Medulla oblongata (tissue), 1 donor: ENCODE measurements at regions not wholly inside any gene's neighbourhood (a gene's known extent, or its start where the extent isn't known, plus 50 kb on each side); places are given as distances from the start of the nearest gene placed in this dataset.

Source experiments
- DNase-seq: peaks from one replicate; pipeline ENCODE4 v3.0.0-alpha.2; 2015; ENCODE audit errors: extremely low spot score

DNA sequence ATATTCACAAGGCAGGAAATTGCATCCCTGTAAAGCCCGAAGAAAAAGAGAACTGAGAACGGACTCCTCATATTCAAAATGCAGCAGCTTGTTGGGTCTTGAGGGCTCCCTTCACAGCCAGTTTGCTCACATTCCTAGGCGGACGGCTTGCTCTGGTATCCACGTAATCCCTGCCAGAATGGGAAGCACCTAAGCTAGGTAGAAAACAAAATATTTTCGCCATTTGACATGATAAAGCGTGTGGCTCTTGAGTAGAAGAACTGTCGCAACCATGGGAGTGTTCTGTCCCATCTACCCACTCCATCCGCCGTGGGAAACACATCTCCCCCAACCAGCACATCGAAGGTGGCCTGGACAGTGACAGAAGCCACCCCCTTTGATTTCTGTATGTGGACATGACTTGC is 183.1 kb downstream of the GAS1 start:
- peak; percentile 19 for DNase-seq

- peak; percentile 53 for DNase-seq
These were observed 183.5 kb downstream of the GAS1 start for GRCh38 chr9:86763791-86764190.

- no peak for DNase-seq
These were observed 190.0 kb downstream of the GAS1 start for GRCh38 chr9:86757382-86757720.

- DNase-seq, result no peak
These were observed 190.5 kb downstream of the GAS1 start for GRCh38 chr9:86756576-86757381.

DNA sequence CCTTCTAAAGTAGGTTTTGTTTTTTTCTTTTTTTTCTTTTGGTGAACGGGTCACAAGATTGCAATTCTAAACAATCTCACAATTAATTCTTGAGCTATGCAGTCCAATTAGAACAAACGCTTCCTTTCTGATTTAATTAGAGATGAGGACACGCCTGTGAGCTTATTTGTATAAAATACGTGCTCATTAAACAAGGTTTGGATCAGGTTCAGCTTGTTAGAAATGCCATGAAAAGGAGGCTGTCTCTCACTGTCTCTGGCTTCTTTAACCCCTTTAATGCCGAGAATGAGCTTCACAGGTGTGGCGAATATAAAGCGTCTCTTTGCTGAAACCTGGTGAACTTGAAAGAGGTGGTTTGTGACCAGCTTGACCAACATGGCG is 191.8 kb downstream of the GAS1 start:
- DNase-seq, result no peak

DNA sequence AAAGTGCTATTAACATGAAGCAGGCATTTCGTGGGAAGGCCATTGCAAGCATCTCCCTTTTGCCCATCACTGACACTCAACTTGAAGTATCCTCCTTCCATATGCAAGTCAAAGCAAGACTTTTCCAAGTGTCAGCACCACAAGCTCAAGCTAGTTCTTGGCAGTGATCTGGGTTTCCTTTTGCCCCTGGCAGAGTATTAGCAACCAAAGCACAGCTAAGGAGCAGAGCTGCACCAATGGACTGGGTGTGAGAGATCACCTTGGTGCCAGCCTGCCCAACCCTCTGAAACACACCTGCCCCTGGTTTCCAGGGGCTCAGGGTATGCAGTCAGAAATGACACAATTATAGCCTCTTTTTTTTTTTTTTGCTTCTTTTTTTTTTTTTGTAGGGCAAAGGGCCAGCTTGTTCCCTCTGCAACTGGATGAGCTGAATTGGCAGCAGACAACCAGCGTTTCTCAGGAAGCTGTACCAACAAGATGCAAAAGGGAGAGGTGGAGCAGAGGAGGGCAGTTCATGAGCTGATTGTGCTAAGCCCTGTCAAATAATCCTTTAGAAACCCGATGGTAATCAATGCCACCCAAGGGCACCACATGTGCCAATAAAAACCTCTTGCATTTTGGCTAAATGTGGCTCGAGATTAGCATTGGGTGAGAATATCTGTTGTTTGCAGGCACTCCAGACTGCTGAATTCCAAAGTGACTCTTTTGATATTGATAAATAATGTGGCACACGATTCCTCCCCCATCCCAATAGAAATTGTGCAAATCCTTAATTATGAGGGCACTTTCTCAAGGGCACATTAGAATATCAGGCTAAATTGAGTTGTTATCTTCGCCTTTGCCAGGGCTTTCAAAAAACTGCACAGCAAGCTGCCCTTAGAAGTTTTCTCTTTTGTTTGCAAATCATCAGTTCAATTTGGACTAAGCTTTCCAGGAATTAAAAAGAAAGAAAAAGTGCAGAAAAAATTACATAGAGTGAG is 192.4 kb downstream of the GAS1 start:
- DNase-seq, result no peak

GRCh38 chr9:86753836-86754235 is 193.5 kb downstream of the GAS1 start:
- no peak for DNase-seq

- DNase-seq, result no peak
These were observed 194.6 kb downstream of the GAS1 start for GRCh38 chr9:86752733-86753132.

DNA sequence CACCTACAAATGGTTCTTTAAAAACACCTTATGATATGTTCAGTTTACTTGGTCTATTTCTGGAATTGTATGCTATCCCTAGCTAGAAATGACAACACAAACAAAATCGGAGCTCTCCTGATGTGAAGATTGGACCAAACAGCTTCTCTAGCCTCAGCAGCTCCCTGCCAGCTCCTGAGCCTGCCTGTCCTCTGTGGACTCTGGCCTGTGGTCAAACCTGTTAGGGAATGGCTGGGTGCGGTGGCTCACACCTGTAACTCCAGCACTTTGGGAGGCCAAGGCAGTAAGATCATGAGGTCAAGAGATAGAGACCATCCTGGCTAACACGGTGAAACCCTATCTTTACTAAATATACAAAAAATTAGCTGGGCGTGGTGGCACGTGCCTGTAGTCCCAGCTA is 195.3 kb downstream of the GAS1 start:
- DNase-seq, result no peak

DNA sequence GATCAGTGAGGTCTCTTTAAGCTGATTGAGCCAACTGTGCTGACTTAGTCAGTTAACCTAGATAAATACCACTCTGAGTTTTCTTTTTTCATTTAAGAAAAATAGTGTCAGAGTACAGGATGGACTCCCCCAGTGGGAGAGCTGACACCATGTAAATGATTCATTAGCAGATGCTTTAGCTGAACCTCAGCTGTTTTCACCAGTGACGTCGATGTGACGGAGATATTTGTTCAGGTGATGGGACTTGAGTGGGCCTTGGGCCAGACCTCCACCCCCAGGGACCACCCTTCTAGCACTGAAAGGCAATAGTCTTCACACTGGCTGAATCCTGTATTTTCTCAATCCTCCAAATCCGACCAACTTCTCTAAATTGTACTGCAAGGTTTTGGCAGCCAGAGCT is 196.1 kb downstream of the GAS1 start:
- DNase-seq, result no peak

DNA sequence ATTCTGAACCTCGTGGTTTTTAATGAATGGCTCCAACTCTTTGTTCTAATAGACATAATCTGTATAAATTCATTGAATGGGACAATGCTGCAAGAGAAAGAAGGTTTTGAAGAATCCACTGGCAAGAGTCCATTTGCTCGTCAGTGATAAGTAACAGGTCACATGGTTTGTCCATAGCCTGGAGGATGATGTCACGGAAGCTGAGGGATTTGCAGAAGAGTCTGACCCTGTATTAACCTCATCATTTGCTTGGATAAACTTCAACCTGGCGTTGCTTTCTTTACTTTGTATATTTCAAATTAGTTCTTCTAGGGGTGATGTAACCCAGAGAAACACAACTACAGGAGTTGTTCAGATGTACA is 197.4 kb downstream of the GAS1 start:
- DNase-seq, result peak; percentile 50

DNA sequence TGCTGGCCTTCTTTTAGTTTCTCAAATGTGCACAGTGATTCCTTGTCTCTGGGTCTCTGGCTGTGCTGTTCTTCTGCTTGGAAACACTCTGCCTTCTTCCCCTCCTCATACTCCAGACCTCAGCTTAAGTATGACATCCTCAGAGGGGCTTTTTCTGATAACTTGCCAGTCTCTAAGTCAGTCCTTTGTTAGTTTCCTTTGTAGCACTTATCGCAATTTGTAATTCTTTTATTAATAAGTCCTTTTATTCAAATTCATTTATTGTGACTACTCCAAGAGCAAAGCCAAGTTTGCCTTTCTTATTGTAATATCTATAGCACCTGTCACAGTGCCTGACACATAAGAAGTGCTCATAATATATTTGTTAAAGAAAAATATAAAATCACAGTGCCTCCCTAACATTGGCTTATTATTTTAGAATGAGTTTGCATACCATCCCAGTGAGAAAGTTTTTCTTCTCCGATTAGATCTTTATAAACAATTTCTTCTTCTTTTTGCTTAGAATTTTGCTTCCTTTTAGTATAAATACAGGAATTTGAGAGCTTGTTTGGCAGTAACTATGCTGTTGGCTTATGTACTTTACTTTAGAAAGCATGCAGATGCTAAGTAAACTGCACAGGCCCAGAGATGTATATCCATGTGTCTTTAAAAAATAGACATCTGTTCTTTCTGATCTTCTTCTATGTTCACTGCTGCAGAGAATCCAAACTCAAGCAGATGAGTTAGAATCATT is 198.0 kb downstream of the GAS1 start:
- no peak for DNase-seq

DNA sequence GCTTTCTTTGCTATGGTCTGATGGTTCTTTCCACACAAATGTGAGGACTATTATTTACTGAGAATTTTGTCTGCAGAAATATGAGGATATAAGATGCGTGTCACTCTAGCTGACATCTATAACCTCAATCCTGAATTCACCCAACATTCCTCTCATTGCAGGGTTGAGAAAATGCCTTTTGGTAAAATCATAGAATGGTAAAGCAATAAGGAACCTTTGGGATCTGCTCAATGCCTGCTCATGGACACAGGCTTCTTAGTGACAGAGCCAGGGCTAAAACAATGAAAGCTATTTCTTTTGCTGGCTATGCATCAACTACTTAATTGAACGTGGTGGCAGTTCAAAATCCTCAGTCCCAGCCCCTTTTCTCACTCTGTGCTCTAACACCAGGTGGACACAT is 199.6 kb downstream of the GAS1 start:
- DNase-seq, result no peak

DNA sequence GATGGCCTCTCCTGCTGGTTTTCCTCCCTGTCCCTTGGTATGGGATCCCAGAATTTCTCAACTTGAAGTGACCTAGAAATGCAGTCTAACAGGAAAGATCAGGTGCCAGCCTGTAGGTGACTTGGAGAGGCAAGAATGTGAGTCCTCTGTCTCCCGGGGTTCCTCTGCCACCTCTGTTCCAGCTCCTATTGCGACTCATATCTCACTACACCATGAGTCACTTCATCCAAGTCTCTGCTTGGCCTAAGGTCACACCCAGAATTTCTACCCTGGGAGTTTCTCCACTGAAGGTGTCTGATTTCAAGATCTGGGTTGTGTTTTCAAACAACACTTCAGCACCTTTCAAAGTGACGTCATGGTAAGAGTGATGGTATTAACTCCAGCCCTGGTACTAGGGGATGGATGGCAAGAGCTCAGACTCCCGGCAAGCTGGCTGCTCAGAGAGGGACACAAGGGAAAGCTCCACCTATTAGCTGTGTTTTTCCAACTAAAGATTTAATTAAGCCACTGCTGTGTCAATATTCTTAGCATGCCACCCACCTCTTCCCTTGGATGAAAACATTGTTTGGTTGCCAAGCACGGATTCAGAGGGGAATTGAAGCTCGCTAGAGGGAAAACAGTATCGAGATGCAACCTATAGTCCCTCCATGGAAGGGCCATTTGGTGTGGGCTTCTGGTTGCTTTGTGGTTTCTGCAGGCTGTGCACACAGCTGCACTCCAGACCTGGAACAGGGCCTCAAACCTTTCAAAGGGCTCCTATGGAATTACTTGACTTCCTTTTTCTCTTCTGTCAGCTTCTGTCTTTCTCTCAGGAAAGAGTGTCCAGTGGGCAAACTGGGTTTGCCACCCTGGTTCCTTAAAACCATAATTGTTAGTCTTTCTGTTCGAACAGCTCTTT is 205.7 kb downstream of the GAS1 start:
- DNase-seq, result no peak

DNA sequence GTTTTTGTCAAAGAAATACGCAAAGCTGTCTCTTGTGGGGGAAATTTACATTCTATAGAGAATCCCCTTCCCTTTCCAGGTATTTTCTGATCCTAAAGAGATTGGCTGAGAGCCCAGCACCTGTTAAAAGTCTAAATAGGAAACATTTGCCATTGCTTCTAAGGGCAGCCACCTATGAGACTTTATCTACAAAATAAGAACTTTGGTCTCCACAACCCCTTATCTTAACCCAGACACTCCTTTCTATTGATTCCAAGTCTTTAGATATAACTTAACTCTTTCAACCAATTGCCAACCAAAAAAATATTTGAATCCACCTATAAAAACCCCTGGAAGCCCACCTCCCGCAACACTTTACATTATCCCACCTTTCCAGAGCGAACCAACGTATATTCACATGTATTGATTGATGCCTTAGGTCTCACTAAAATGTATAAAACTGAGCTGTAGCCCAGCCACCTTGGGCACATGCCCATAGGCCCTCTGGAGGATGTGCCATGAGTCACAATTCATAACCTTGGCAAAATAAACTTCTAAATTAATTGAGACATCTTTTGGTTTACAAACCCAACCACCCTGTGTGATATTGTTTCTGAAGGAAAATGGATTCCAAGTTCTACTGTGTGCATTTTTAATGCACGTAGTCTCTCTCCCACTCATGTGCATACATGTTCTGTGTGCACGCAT is 211.4 kb downstream of the GAS1 start:
- no peak for DNase-seq

GRCh38 chr9:86734771-86735170 is 212.5 kb downstream of the GAS1 start:
- no peak for DNase-seq

- DNase-seq, result peak; percentile 18
These were observed 213.4 kb downstream of the GAS1 start for GRCh38 chr9:86733929-86734328.

- no peak for DNase-seq
These were observed 214.7 kb downstream of the GAS1 start for GRCh38 chr9:86732514-86733171.

DNA sequence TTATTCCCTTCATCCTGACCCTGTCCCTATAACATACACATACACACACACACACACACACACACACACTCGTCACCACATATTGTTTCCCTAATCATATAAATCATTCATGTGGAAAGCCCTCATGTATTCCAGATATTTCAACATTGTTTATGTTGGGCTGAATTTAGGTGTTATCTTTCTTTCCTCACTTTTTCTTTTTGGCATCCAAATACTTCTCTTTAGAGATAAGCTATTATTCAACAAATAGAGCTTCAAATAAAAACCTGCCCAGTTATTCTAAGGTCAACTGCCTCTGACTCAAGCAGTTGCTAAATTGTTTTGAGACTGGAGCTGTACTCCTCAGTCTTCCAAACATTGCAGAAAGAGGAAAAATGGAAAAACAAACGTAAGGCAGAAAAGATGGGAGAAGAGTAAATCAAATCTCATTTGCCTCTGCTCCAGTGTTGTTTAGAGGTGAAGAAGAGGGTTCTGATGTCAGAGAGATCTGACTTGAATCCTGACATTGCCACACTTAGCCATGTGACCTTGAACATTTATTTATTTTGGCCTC is 215.7 kb downstream of the GAS1 start:
- DNase-seq, result no peak
